Body of pancreas (tissue), 4 donors: ENCODE measurements at regions not wholly inside any gene's neighbourhood (a gene's known extent, or its start where the extent isn't known, plus 50 kb on each side); places are given as distances from the start of the nearest gene placed in this dataset.

Experiments used
- ATAC-seq: fragments of 150-250 bp; one replicate; pipeline ENCODE4 v1.9.1; 2016
- DNase-seq, 4 donors: peaks; one replicate each; pipeline ENCODE4 v3.0.0-alpha.2; 2019
- H3K27ac ChIP-seq, 4 donors: fragments of 200-600 bp; sonication (generic); 1 replicate in 3 of 4; 2 replicates in 1 of 4; pipeline versions ENCODE4 v1.5.1 to v1.6.1; 2016 to 2019; ENCODE audit warnings: mild to moderate bottlenecking in 1 of 4, mixed read lengths in 1 of 4, moderate library complexity in 1 of 4
- H3K27me3 ChIP-seq, 2 donors: fragments of 200-600 bp; sonication (generic); one replicate each; pipeline ENCODE4 v1.6.0; 2016; ENCODE audit warnings: mild to moderate bottlenecking in 1 of 2
- H3K36me3 ChIP-seq, 2 donors: fragments of 200-600 bp; sonication (generic); replicated peaks in 1 of 2; 2 replicates each; pipeline ENCODE4 v1.5.1; 2016; ENCODE audit warnings: low read depth in 2 of 2; ENCODE audit not compliant: insufficient read depth in 1 of 2
- H3K4me1 ChIP-seq: fragments of 200-600 bp; sonication (generic); one replicate; pipeline ENCODE4 v1.6.0; 2016
- H3K4me3 ChIP-seq, 2 donors: fragments of 200-600 bp; sonication (generic); 1 replicate in 1 of 2; 2 replicates in 1 of 2; pipeline ENCODE4 v1.5.1; 2016 to 2019
- H3K9me3 ChIP-seq, 3 donors: fragments of 200-600 bp; sonication (generic); 1 replicate in 2 of 3; 2 replicates in 1 of 3; pipeline ENCODE4 v1.5.1; 2016
- CTCF ChIP-seq, 7 experiments: fragments of 450-650 bp in 4 of 7; fragments of 200-600 bp in 3 of 7; sonication (generic) in 3 of 7; IDR thresholded peaks; one replicate each; pipeline ENCODE4 v1.5.1; 2016 to 2019; ENCODE audit warnings: antibody characterized with exemption in 7 of 7
- POLR2A ChIP-seq, 3 donors: fragments of 450-650 bp; IDR thresholded peaks; one replicate each; pipeline ENCODE4 v1.6.1; 2016; ENCODE audit warnings: antibody characterized with exemption in 3 of 3, mild to moderate bottlenecking in 2 of 3
- WGBS, 2 donors: methylation state at CpG; one replicate each; pipeline ENCODE4 v1.1.5; 2017; 5-methylcytosine and 5-hydroxymethylcytosine counted together
- intact Hi-C: fragments of 100-400 bp; cut with DNase I; formaldehyde crosslinking; loops from one replicate; pipeline ENCODE4 v1.15.1; 2023

- TF ChIP-seq CTCF (IDR thresholded peaks at IDR 0.05), result no peak
- no peak for TF ChIP-seq POLR2A (IDR thresholded peaks at IDR 0.05)
- Histone ChIP-seq H3K27me3 (no peaks in the 10 kb centered on the region), H3K27ac (peak overlapping the region in 1 of 4 donors; percentile 17), H3K4me1 (peaks cover 38% of the 10 kb centered on the region), H3K36me3 (no peaks in the 10 kb centered on the region), H3K4me3 (no peak overlapping the region), H3K9me3 (no peaks in the 10 kb centered on the region)
- ATAC-seq (no peak), DNase-seq (peak in 3 of 4 donors; percentile 13 to 46 (median 22))
- intact Hi-C loops, result no loop called here
- WGBS, 2 donors, result 33 to 35% methylated on average over 7 of the region's 7 CpGs
Observed at GRCh38 chr6:40899684-40900155, 139.3 kb downstream of the UNC5CL start.

DNA sequence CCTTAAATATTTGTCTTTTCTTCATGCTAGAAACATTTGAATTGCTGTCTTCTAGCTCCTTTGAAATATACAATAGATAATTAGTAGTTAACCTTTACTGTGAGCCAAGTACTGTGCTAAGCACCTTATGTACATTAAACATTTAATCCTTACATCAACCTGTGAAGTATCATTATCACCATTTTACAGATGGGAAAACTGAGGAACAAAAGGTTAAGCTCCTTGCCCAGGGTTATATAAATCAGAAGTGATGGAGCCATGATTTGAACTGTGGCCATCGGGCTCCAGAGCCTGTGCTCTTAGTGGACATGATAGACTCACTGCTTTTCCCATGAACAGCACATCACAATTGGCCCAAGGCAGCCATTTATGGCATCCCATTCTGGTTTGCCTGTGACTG lies 140.9 kb downstream of the UNC5CL start:
- ATAC-seq (no peak), DNase-seq (no peak)
- H3K4me3 ChIP-seq, result no peak overlapping the region
- 92 to 93% methylated on average over 1 of the region's 1 CpG for WGBS, 2 donors
- peaks cover 44% of the 10 kb centered on the region for H3K4me1 ChIP-seq
- no peaks in the 10 kb centered on the region for H3K9me3 ChIP-seq
- H3K27ac ChIP-seq, result peak overlapping the region in 1 of 4 donors; percentile 45
- no peak for TF ChIP-seq CTCF (IDR thresholded peaks at IDR 0.05)
- TF ChIP-seq POLR2A (IDR thresholded peaks at IDR 0.05), result no peak
- no peaks in the 10 kb centered on the region for H3K36me3 ChIP-seq
- intact Hi-C loops, result no loop called here
- no peaks in the 10 kb centered on the region for H3K27me3 ChIP-seq

DNA sequence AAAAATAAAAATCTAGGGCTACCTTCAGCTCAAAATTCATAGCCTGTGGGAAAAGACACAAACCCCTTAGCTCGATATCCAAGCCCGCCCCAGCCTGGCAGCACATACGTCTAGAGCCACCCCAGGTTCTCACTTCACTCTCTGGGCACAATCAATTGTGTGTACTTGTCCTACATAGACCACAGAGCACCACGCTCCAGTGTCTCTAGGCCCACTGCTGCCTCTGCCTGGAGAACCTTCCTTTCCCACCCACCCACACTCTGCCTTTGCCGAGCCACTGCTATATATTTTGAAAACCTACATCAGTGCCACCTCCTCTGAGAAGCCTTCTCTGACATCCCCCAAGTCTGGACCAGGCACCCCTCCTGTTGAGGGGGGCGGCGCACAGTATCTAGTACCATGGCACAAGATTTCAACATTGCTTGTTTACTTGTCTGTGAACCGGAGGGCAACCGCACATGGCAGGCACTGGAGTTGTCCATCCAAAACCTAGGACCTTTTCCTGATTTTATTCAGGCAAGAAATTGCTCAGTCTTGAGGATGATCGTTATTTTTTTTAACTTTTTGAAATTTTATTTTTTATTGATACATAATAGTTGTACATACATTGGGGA lies 141.5 kb downstream of the UNC5CL start:
- Histone ChIP-seq H3K27ac (peak overlapping the region in 2 of 4 donors; percentile 45 to 67), H3K4me1 (peaks cover 44% of the 10 kb centered on the region), H3K9me3 (no peaks in the 10 kb centered on the region), H3K36me3 (no peaks in the 10 kb centered on the region), H3K4me3 (no peak overlapping the region), H3K27me3 (no peaks in the 10 kb centered on the region)
- intact Hi-C loops, result no loop called here
- WGBS, 2 donors, result 75 to 88% methylated on average over 10 of the region's 10 CpGs
- TF ChIP-seq POLR2A (IDR thresholded peaks at IDR 0.05) (no peak), CTCF (IDR thresholded peaks at IDR 0.05) (no peak)
- ATAC-seq (no peak), DNase-seq (no peak)

- intact Hi-C loops, result no loop called here
- Histone ChIP-seq H3K4me1 (peaks cover 44% of the 10 kb centered on the region), H3K4me3 (no peak overlapping the region), H3K27ac (peak overlapping the region; percentile 45 to 67 (median 62)), H3K36me3 (no peaks in the 10 kb centered on the region), H3K27me3 (no peaks in the 10 kb centered on the region), H3K9me3 (no peaks in the 10 kb centered on the region)
- DNase-seq, result peak; percentile 27 to 53 (median 38)
- no peak for TF ChIP-seq CTCF (IDR thresholded peaks at IDR 0.05)
- no peak for TF ChIP-seq POLR2A (IDR thresholded peaks at IDR 0.05)
- ATAC-seq, result peak; percentile 64
- 13 to 23% methylated on average over 3 of the region's 3 CpGs for WGBS, 2 donors
Observed at GRCh38 chr6:40896696-40897095, 142.3 kb downstream of the UNC5CL start.
